PC-3 (cell line): ENCODE measurements at regions not wholly inside any gene's neighbourhood (a gene's known extent, or its start where the extent isn't known, plus 50 kb on each side); places are given as distances from the start of the nearest gene placed in this dataset.

ENCODE experiments used
- EZH2 ChIP-seq: fragments of 300-600 bp; sonication (generic); IDR thresholded peaks from one replicate; pipeline ENCODE4 v1.6.1; 2017; ENCODE audit warnings: antibody characterized with exemption, mild to moderate bottlenecking, low read length; ENCODE audit not compliant: unreplicated experiment
- EZH2phosphoT487 ChIP-seq: fragments of 300-600 bp; sonication (generic); IDR thresholded peaks from 2 replicates; pipeline ENCODE4 v1.6.1; 2018; ENCODE audit warnings: mild to moderate bottlenecking, antibody characterized with exemption, low read length, borderline replicate concordance
- TF ChIP-seq, protein P1 (sequence below): fragments of 300-600 bp; sonication (generic); conservative IDR thresholded peaks from 2 replicates; pipeline ENCODE4 v1.5.1; 2017; ENCODE audit warnings: antibody characterized with exemption, low read depth, mild to moderate bottlenecking, low read length

DNA sequence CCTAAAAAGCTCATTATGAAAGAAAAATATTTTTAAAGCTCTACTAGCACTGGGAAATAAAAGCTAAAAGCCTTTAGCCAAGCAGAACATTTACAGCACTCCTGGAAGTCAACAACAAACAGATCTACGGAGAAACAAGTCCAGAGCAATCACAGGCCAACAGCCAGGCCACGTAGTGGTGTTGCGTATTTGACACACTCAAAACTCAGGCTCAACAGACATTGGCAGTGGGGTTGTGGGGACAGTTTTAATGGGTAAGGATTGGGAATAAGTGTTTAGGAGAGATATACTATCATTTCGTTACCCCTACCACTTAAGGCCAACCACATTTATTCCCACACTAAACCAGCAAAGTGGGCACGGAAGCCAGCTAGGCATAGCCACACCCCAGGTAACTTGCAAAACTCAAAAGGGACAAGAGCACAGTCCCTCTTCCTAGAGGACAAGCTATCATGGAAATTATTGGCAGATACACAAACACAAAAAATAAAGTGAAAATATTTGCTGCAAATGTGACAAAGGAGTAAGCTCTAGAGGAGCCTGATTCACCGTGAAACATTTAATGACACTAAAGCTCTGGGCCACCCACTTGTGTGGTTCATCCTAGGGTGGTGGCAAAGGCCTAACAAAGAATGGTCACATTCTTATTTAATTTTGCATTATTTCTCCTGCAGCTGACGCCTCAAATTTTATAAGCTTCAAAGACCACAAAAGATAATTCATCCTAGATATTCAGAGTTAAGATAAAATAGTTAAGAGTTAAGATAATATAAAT is 498.2 kb downstream of the TNS3 start:
- TF ChIP-seq, protein P1, sequence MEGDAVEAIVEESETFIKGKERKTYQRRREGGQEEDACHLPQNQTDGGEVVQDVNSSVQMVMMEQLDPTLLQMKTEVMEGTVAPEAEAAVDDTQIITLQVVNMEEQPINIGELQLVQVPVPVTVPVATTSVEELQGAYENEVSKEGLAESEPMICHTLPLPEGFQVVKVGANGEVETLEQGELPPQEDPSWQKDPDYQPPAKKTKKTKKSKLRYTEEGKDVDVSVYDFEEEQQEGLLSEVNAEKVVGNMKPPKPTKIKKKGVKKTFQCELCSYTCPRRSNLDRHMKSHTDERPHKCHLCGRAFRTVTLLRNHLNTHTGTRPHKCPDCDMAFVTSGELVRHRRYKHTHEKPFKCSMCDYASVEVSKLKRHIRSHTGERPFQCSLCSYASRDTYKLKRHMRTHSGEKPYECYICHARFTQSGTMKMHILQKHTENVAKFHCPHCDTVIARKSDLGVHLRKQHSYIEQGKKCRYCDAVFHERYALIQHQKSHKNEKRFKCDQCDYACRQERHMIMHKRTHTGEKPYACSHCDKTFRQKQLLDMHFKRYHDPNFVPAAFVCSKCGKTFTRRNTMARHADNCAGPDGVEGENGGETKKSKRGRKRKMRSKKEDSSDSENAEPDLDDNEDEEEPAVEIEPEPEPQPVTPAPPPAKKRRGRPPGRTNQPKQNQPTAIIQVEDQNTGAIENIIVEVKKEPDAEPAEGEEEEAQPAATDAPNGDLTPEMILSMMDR = no peak
- TF ChIP-seq EZH2 = no peak
- TF ChIP-seq EZH2phosphoT487 = no peak
